ENCODE measurements at regions not wholly inside any gene's neighbourhood (a gene's known extent, or its start where the extent isn't known, plus 50 kb on each side); places are given as distances from the start of the nearest gene placed in this dataset.

DNA sequence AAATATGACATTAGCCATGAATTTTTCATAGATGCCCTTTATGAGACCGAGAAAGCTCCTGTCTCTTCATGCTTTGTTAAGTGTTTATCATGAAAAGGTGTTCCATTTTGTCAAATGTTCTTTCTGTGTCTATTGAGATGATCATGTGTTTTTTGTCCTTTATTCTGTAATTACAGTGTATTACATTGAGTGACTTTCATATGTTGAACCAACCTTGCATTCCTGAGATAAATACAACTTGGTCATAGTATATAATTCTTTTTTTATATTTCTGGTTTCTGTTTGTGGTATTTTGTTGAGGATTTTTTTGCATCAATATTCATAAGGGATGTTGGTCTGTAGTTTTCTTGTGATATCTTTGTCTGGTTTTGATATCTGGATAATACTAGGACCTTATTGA lies 52.9 kb upstream of the HPCAL1 start:
- TF ChIP-seq, protein P1, sequence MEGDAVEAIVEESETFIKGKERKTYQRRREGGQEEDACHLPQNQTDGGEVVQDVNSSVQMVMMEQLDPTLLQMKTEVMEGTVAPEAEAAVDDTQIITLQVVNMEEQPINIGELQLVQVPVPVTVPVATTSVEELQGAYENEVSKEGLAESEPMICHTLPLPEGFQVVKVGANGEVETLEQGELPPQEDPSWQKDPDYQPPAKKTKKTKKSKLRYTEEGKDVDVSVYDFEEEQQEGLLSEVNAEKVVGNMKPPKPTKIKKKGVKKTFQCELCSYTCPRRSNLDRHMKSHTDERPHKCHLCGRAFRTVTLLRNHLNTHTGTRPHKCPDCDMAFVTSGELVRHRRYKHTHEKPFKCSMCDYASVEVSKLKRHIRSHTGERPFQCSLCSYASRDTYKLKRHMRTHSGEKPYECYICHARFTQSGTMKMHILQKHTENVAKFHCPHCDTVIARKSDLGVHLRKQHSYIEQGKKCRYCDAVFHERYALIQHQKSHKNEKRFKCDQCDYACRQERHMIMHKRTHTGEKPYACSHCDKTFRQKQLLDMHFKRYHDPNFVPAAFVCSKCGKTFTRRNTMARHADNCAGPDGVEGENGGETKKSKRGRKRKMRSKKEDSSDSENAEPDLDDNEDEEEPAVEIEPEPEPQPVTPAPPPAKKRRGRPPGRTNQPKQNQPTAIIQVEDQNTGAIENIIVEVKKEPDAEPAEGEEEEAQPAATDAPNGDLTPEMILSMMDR (conservative IDR thresholded peaks at IDR 0.05; ENCODE audit: low read depth in 2 of 2) = no peak
- TF ChIP-seq POLR2AphosphoS5 (IDR thresholded peaks at IDR 0.05; ENCODE audit: low read depth) = no peak
- TF ChIP-seq EZH2 (IDR thresholded peaks at IDR 0.05; ENCODE audit: low read depth, unreplicated experiment) = no peak
- TF ChIP-seq, protein P2, sequence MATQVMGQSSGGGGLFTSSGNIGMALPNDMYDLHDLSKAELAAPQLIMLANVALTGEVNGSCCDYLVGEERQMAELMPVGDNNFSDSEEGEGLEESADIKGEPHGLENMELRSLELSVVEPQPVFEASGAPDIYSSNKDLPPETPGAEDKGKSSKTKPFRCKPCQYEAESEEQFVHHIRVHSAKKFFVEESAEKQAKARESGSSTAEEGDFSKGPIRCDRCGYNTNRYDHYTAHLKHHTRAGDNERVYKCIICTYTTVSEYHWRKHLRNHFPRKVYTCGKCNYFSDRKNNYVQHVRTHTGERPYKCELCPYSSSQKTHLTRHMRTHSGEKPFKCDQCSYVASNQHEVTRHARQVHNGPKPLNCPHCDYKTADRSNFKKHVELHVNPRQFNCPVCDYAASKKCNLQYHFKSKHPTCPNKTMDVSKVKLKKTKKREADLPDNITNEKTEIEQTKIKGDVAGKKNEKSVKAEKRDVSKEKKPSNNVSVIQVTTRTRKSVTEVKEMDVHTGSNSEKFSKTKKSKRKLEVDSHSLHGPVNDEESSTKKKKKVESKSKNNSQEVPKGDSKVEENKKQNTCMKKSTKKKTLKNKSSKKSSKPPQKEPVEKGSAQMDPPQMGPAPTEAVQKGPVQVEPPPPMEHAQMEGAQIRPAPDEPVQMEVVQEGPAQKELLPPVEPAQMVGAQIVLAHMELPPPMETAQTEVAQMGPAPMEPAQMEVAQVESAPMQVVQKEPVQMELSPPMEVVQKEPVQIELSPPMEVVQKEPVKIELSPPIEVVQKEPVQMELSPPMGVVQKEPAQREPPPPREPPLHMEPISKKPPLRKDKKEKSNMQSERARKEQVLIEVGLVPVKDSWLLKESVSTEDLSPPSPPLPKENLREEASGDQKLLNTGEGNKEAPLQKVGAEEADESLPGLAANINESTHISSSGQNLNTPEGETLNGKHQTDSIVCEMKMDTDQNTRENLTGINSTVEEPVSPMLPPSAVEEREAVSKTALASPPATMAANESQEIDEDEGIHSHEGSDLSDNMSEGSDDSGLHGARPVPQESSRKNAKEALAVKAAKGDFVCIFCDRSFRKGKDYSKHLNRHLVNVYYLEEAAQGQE (IDR thresholded peaks at IDR 0.05; ENCODE audit: unreplicated experiment) = no peak
- no peak for TF ChIP-seq EZH2phosphoT487 (IDR thresholded peaks at IDR 0.05; ENCODE audit: unreplicated experiment)
- TF ChIP-seq CREB1 (CRISPR knock-in tag; IDR thresholded peaks at IDR 0.05; ENCODE audit: low read depth) = no peak
- no peak for TF ChIP-seq ZNF331 (CRISPR knock-in tag; IDR thresholded peaks at IDR 0.05; ENCODE audit: low read depth)
- TF ChIP-seq, protein P3, sequence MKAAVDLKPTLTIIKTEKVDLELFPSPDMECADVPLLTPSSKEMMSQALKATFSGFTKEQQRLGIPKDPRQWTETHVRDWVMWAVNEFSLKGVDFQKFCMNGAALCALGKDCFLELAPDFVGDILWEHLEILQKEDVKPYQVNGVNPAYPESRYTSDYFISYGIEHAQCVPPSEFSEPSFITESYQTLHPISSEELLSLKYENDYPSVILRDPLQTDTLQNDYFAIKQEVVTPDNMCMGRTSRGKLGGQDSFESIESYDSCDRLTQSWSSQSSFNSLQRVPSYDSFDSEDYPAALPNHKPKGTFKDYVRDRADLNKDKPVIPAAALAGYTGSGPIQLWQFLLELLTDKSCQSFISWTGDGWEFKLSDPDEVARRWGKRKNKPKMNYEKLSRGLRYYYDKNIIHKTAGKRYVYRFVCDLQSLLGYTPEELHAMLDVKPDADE (IDR thresholded peaks at IDR 0.05) = no peak
- TF ChIP-seq NANOG (IDR thresholded peaks at IDR 0.05; ENCODE audit: borderline replicate concordance) = no peak
- TF ChIP-seq JUNB (IDR thresholded peaks at IDR 0.05; ENCODE audit: unreplicated experiment) = no peak
